HG03521 (cell line): ENCODE measurements at regions not wholly inside any gene's neighbourhood (a gene's known extent, or its start where the extent isn't known, plus 50 kb on each side); places are given as distances from the start of the nearest gene placed in this dataset.
A peak's percentile ranks its signal among the peaks of the same experiment; 100 is the strongest.
"Not testable (repeated sequence)": the region's sequence is repeated elsewhere in the genome, so short reads cannot be mapped to it uniquely, and the experiment has no call there.

Source experiments
- ATAC-seq: cut with Tn5 transposase; IDR thresholded peaks from one replicate; pipeline ENCODE4 v1.9.1; 2021; ENCODE audit warnings: mild to moderate bottlenecking, moderate library complexity; ENCODE audit not compliant: unreplicated experiment

GRCh38 chr6:141463237-141463977 is 669.3 kb upstream of the GJE1 start:
- ATAC-seq = peak; percentile 70

- ATAC-seq = no peak
These were observed 671.8 kb upstream of the GJE1 start for GRCh38 chr6:141460743-141461484.

GRCh38 chr6:141460245-141460644 is 672.5 kb upstream of the GJE1 start:
- not testable (repeated sequence) for ATAC-seq

- not testable (repeated sequence) for ATAC-seq
These were observed 674.7 kb upstream of the GJE1 start for GRCh38 chr6:141457984-141458383.

GRCh38 chr6:141452354-141452686 is 680.4 kb upstream of the GJE1 start:
- no peak for ATAC-seq

- no peak for ATAC-seq
These were observed 681.0 kb upstream of the GJE1 start for GRCh38 chr6:141451511-141452353.

- no peak for ATAC-seq
These were observed 681.6 kb upstream of the GJE1 start for GRCh38 chr6:141451181-141451510.

- ATAC-seq = no peak
These were observed 686.6 kb upstream of the GJE1 start for GRCh38 chr6:141445928-141446628.

GRCh38 chr6:141443668-141444289 is 688.9 kb upstream of the GJE1 start:
- no peak for ATAC-seq

- no peak for ATAC-seq
These were observed 689.7 kb upstream of the GJE1 start for GRCh38 chr6:141443032-141443431.

GRCh38 chr6:141439513-141439912 is 693.2 kb upstream of the GJE1 start:
- ATAC-seq = no peak

GRCh38 chr6:141437685-141438084 is 695.0 kb upstream of the GJE1 start:
- ATAC-seq = no peak

- ATAC-seq = no peak
These were observed 695.7 kb upstream of the GJE1 start for GRCh38 chr6:141437011-141437410.

- ATAC-seq = no peak
These were observed 706.2 kb upstream of the GJE1 start for GRCh38 chr6:141426400-141426980.

GRCh38 chr6:141421378-141421777 is 711.3 kb upstream of the GJE1 start:
- no peak for ATAC-seq

- no peak for ATAC-seq
These were observed 714.6 kb upstream of the GJE1 start for GRCh38 chr6:141418076-141418475.

GRCh38 chr6:141415896-141416295 is 716.8 kb upstream of the GJE1 start:
- no peak for ATAC-seq

GRCh38 chr6:141413196-141413595 is 719.5 kb upstream of the GJE1 start:
- no peak for ATAC-seq

GRCh38 chr6:141406761-141407160 is 726.0 kb upstream of the GJE1 start:
- ATAC-seq = no peak

GRCh38 chr6:141403827-141404226 is 728.9 kb upstream of the GJE1 start:
- ATAC-seq = no peak
